Erythroblast (primary cell): ENCODE measurements at regions not wholly inside any gene's neighbourhood (a gene's known extent, or its start where the extent isn't known, plus 50 kb on each side); places are given as distances from the start of the nearest gene placed in this dataset.
"Not testable (repeated sequence)": the region's sequence is repeated elsewhere in the genome, so short reads cannot be mapped to it uniquely, and the experiment has no call there.

Experiments
- DNase-seq, 2 experiments: peaks; one replicate each; lab custom pipeline; 2025; lab: John Stamatoyannopoulos, UW
- GATA1 ChIP-seq: IDR thresholded peaks from 2 replicates; pipeline ENCODE4 v1.6.1; 2011; ENCODE audit warnings: low read depth, mild to moderate bottlenecking, control low read depth, low read length, moderate library complexity
- POLR2A ChIP-seq: IDR thresholded peaks from 2 replicates; pipeline ENCODE4 v1.6.1; 2011; ENCODE audit warnings: mild to moderate bottlenecking, low read length

- TF ChIP-seq POLR2A: no peak
- TF ChIP-seq GATA1: no peak
Observed at GRCh38 chr3:193029800-193030199, 112.1 kb upstream of the MB21D2 start.

DNA sequence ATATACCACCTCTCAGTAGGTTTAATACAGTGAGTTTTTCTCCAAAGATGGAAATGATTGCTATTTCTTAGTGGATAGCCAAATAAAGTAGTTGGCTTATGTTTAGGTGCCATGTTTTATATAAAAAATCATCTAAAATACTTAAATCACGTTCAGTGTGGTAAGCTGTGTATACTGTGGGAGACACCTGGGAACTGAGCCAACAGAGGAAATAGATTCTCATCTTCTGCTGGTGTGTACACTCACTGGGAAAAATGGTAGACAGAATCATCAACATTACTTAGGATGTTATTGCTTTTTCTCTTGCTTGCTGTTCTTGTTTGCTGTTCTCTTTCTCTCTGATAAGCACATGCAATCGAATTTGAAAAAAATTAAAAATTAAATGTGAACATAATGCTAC lies 112.6 kb upstream of the MB21D2 start:
- TF ChIP-seq POLR2A (no peak), GATA1 (no peak)
- DNase-seq: no peak

More at GRCh38 chr3:193029800-193030199, 112.1 kb upstream of the MB21D2 start:
- no peak for DNase-seq

GRCh38 chr3:193031911-193032310 lies 114.3 kb upstream of the MB21D2 start:
- TF ChIP-seq GATA1 (no peak), POLR2A (no peak)
- no peak for DNase-seq

DNA sequence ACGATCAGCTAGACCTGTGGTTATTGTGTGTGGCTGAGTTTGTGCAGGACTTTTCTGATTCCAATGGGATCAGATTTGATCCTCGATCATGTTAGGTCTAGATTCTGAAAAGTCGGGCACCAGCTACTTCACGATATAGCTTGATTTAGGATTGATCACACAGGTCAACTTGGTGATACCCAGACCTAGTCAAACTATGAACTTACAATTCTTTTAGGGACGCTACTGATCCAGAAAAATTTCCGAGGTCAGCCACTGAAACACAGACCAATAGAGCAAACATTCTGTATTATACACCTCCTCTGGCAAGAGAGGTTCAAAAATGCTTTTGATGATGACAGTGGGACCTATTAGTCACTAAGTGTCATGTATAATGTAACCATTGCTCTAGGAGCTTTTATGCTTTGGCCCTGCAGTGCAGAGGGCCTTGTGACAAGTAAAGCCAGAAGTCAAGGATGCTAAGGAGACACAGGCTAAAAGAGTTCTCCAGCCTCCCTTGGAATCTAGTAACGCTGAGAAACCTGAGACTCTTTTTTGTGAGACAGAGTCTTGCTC lies 115.6 kb upstream of the MB21D2 start:
- no peak for TF ChIP-seq POLR2A
- TF ChIP-seq GATA1: no peak
- no peak for DNase-seq

DNA sequence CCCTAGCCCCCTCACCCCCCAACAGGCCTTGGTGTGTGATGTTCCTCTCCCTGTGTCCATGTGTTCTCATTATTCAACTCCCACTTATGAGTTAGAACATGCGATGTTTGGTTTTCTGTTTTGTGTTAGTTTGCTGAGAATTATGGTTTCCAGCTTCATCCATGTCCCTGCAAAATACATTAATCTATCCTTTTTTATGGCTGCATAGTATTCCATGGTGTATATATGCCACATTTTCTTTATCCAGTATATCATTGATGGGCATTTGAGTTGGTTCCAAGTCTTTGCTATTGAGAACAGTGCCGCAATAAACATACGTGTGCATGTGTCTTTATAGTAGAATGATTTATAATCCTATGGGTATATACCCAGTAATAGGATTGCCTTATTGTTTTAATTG lies 120.2 kb upstream of the MB21D2 start:
- not testable (repeated sequence) for DNase-seq

DNA sequence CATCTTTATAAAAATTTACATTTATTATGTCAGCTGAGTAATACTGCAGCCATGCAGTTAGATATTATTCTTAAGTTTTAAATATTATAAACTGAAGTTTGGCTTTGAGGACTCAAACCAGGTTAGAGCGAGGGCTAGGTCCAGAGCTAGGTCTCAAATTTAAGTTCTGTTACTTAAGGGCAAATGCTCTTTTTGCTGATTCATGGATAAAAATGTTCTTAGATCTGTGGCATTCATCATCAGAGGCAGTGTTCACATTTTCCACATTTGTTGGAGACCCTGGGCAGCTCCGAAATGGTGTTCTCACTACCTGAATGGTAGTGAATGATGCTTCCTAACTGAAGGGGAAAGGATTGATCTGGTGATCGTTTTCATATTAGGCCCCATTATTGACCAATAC lies 121.4 kb upstream of the MB21D2 start:
- TF ChIP-seq GATA1 (no peak), POLR2A (no peak)
- DNase-seq: no peak

- peak; percentile 5 to 10 for DNase-seq
- TF ChIP-seq POLR2A: no peak
- no peak for TF ChIP-seq GATA1
Observed at GRCh38 chr3:193040836-193041672, 123.4 kb upstream of the MB21D2 start.

DNA sequence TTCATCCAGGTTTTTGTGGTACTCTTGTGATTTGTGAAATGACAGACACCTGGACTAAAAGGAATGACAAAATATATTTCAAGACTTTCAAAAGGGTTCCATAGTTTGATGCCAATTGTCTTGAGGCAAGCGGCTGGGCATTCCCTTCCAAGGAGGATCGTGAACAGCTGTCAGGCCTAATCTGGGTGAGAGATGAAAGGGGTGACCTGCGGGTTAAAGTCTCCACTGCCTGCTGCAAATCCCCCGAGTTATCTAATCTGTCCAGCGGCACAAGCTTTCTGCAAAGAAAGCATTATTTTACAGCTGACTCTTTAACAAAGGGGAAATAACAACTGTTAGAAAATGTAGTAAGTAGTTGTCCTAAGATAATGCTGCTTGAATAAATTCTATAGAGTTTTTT lies 128.7 kb upstream of the MB21D2 start:
- TF ChIP-seq GATA1 (no peak), POLR2A (no peak)
- DNase-seq: no peak

- DNase-seq: not testable (repeated sequence)
Observed at GRCh38 chr3:193047461-193047860, 129.8 kb upstream of the MB21D2 start.

GRCh38 chr3:193048127-193048526 lies 130.5 kb upstream of the MB21D2 start:
- no peak for DNase-seq
- no peak for TF ChIP-seq POLR2A
- TF ChIP-seq GATA1: no peak

- no peak for DNase-seq
- TF ChIP-seq GATA1 (no peak), POLR2A (no peak)
Observed at GRCh38 chr3:193049935-193050334, 132.3 kb upstream of the MB21D2 start.

GRCh38 chr3:193051314-193051713 lies 133.7 kb upstream of the MB21D2 start:
- TF ChIP-seq POLR2A (no peak), GATA1 (no peak)
- DNase-seq: no peak

DNA sequence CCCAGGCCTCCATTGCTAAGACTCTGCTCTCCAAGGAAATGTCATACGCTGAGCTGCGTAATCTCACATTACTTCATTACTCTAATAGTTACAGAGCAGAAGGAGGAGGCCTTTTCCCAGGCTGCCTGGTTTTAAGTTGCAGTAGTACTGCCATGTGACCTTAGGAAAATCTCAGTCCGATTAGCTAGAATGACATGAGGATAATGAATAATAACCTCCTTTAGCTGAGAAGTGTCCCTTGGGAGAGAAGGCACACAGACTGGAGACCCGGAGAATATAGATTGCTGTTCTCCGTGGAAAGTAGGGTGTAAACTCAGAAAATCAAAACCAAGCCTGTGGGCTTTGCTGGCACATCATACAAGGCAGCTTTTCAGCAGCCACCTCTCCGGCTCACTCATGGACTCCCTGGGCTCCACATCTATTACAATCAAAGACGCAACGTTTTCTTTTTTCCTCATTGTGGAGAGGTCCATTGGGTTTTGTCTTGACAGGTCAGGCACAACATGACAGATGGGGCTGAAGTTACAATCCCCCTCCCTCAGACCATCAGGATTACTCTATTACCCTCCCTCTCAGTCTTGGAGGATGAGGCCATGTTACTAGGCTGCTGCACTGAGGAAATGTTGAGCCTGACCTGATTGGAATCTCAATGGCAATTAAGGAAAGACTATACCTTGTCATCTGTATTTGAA lies 134.8 kb upstream of the MB21D2 start:
- DNase-seq: no peak
- TF ChIP-seq POLR2A: no peak
- TF ChIP-seq GATA1: no peak

- TF ChIP-seq GATA1 (no peak), POLR2A (no peak)
- DNase-seq: no peak
Observed at GRCh38 chr3:193053046-193053435, 135.4 kb upstream of the MB21D2 start.
